Parathyroid adenoma (tissue), 2 donors: ENCODE measurements at regions not wholly inside any gene's neighbourhood (a gene's known extent, or its start where the extent isn't known, plus 50 kb on each side); places are given as distances from the start of the nearest gene placed in this dataset.

Experiments used
- H2AFZ ChIP-seq: fragments of 300-600 bp; sonication (generic); one replicate; pipeline ENCODE4 v1.7.0; 2017; ENCODE audit warnings: antibody characterized with exemption, mild to moderate bottlenecking
- H3K27ac ChIP-seq: fragments of 300-600 bp; sonication (generic); one replicate; pipeline ENCODE4 v1.7.0; 2017
- H3K27me3 ChIP-seq: fragments of 300-600 bp; sonication (generic); one replicate; pipeline ENCODE4 v1.7.0; 2017; ENCODE audit warnings: low read length; ENCODE audit not compliant: control insufficient read depth, insufficient read depth
- H3K36me3 ChIP-seq: fragments of 300-600 bp; sonication (generic); one replicate; pipeline ENCODE4 v1.7.0; 2017; ENCODE audit warnings: low read length; ENCODE audit not compliant: control insufficient read depth, insufficient read depth
- H3K4me1 ChIP-seq: fragments of 300-600 bp; sonication (generic); one replicate; pipeline ENCODE4 v1.7.0; 2017; ENCODE audit warnings: control low read depth
- H3K4me2 ChIP-seq: fragments of 300-600 bp; sonication (generic); one replicate; pipeline ENCODE4 v1.7.0; 2017; ENCODE audit warnings: low read length
- H3K4me3 ChIP-seq: fragments of 300-600 bp; sonication (generic); one replicate; pipeline ENCODE4 v1.7.0; 2017; ENCODE audit warnings: low read depth, low read length
- H3K79me2 ChIP-seq: fragments of 300-600 bp; sonication (generic); one replicate; pipeline ENCODE4 v1.7.0; 2017; ENCODE audit warnings: control low read depth
- H3K9ac ChIP-seq: fragments of 300-600 bp; sonication (generic); one replicate; pipeline ENCODE4 v1.7.0; 2017; ENCODE audit warnings: mild to moderate bottlenecking
- H3K9me3 ChIP-seq: fragments of 300-600 bp; sonication (generic); one replicate; pipeline ENCODE4 v1.7.0; 2017; ENCODE audit warnings: low read length; ENCODE audit not compliant: control insufficient read depth
- TF ChIP-seq, protein P1 (sequence below): fragments of 300-600 bp; sonication (generic); IDR thresholded peaks from one replicate; pipeline ENCODE4 v1.7.0; 2017; ENCODE audit warnings: antibody characterized with exemption, mild to moderate bottlenecking
- donor health status: primary hyperparathyroidism.

DNA sequence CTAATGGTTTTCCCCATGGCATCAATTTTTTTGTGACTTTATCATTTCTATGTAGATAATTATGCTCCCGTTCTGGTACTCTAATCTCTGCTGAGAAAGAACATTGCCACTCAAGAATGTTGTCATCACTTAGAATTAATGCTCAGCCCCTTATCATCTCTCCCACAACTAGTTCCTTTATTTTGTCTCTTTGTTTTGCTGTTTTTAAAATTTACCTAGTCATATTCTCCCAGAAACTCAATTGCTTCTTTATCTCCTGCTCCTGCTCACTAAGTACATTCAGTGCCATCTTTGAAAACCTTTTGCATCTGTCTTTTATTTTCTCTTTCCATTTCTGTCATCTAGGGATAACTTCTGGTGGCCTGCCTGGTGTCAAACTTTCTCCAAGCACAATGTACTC lies 324.9 kb upstream of the MTPN start:
- no peaks in the 10 kb centered on the region for H3K4me1 ChIP-seq
- no peak overlapping the region for H3K27ac ChIP-seq
- no peak overlapping the region for H3K9ac ChIP-seq
- TF ChIP-seq, protein P1, sequence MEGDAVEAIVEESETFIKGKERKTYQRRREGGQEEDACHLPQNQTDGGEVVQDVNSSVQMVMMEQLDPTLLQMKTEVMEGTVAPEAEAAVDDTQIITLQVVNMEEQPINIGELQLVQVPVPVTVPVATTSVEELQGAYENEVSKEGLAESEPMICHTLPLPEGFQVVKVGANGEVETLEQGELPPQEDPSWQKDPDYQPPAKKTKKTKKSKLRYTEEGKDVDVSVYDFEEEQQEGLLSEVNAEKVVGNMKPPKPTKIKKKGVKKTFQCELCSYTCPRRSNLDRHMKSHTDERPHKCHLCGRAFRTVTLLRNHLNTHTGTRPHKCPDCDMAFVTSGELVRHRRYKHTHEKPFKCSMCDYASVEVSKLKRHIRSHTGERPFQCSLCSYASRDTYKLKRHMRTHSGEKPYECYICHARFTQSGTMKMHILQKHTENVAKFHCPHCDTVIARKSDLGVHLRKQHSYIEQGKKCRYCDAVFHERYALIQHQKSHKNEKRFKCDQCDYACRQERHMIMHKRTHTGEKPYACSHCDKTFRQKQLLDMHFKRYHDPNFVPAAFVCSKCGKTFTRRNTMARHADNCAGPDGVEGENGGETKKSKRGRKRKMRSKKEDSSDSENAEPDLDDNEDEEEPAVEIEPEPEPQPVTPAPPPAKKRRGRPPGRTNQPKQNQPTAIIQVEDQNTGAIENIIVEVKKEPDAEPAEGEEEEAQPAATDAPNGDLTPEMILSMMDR = no peak
- no peak overlapping the region for H3K4me2 ChIP-seq
- no peaks in the 10 kb centered on the region for H3K36me3 ChIP-seq
- no peaks in the 10 kb centered on the region for H3K27me3 ChIP-seq
- no peak overlapping the region for H2AFZ ChIP-seq
- H3K79me2 ChIP-seq = no peaks in the 10 kb centered on the region
- H3K9me3 ChIP-seq = peaks cover 8% of the 10 kb centered on the region
- H3K4me3 ChIP-seq = no peak overlapping the region

DNA sequence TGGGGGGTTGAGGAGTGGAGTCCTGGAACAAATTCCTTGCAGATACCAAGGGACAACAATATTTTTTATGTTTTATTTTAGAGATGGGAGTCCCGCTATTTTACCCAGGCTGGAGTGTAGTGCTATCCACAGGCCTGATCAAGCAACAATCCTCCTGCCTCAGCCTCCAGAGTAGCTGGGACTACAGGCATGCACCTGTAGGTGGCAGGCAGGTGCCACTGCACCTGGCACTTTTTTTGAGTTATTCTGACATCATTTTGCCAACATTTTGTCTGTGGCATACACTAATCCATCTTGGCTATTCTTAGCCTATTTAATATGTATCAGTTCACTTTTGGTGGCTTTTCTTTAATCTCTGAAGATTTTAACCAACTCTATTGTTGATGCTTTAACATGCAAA lies 317.8 kb upstream of the MTPN start:
- Histone ChIP-seq H3K79me2 (no peaks in the 10 kb centered on the region), H3K27ac (no peak overlapping the region), H2AFZ (no peak overlapping the region), H3K36me3 (no peaks in the 10 kb centered on the region), H3K9ac (no peak overlapping the region), H3K4me1 (no peaks in the 10 kb centered on the region), H3K4me3 (no peak overlapping the region), H3K9me3 (no peaks in the 10 kb centered on the region), H3K4me2 (no peak overlapping the region), H3K27me3 (no peaks in the 10 kb centered on the region)
- TF ChIP-seq, protein P1 = no peak

DNA sequence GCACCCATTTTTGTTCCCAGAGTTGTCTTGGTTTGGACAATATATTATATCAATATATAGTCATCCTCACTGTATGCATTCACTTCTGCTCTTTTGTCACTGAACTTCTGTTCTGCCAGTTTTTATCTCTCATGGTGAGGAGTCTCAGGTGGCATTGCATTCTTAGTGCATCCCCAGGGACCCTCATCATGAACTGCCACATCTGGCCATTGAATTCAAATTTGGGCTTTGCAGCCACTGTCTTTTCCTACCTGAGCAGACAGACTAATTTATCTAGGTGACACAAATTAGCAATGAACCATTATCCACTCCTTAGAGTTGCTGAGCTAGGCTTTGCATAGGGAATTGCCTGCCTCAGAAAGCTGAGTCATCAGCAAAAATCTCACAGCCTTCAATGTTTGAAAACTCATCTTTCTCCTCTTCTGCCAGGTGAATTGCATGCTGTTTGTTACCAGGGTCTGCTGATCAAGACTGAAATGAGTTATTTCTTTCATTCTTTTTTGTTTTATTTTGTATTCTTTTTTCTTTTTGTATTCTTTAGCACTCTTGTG lies 316.8 kb upstream of the MTPN start:
- H3K9me3 ChIP-seq = no peaks in the 10 kb centered on the region
- no peak overlapping the region for H3K9ac ChIP-seq
- H3K27me3 ChIP-seq = no peaks in the 10 kb centered on the region
- no peaks in the 10 kb centered on the region for H3K79me2 ChIP-seq
- H3K36me3 ChIP-seq = no peaks in the 10 kb centered on the region
- H3K4me1 ChIP-seq = no peaks in the 10 kb centered on the region
- H3K4me2 ChIP-seq = no peak overlapping the region
- H2AFZ ChIP-seq = no peak overlapping the region
- H3K27ac ChIP-seq = no peak overlapping the region
- H3K4me3 ChIP-seq = no peak overlapping the region
- TF ChIP-seq, protein P1 = no peak

DNA sequence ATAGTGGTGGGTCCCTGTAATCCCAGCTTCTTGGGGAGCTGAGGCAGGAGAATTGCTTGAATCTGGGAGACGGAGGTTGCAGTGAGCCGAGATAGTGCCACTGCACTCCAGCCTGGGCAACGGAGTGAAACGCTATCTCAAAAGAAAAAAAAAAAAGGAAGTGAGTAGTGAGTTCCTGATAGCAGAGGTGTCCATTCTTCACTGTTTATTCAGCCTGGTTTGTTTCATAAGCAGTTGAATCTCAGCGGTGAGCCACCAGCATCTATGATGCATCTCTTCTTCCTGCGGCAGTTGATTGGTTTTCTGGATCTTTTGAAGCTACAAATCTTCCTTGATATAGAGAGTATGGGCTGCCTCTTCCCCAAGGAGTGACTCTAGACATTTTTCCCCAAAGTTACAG lies 316.1 kb upstream of the MTPN start:
- Histone ChIP-seq H3K4me3 (no peak overlapping the region), H3K79me2 (no peaks in the 10 kb centered on the region), H3K4me2 (no peak overlapping the region), H2AFZ (no peak overlapping the region), H3K27me3 (no peaks in the 10 kb centered on the region), H3K9me3 (no peaks in the 10 kb centered on the region), H3K9ac (no peak overlapping the region), H3K4me1 (no peaks in the 10 kb centered on the region), H3K27ac (no peak overlapping the region), H3K36me3 (no peaks in the 10 kb centered on the region)
- TF ChIP-seq, protein P1 = no peak

DNA sequence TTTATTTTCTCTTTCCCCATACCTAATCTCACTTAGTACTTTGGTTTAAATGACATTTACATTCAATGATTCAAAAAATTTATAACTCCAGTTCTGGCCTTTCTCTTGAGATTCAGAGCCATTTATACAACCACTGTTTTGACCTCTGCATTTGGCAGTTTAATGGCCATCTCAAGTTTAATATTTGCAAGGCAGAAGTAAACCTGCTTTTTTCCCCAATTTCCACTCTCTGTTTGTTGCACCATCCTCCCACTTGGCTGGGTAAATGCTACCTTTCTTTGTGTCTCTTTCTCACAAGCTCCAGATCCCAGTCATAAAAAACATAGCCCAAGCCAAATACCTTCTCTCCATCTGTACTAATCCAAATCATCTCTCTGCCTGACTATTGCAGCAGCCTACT lies 315.2 kb upstream of the MTPN start:
- H3K4me2 ChIP-seq = no peak overlapping the region

More for the DNA sequence above, 315.2 kb upstream of the MTPN start:
- Histone ChIP-seq H3K27ac (no peak overlapping the region), H3K36me3 (no peaks in the 10 kb centered on the region), H3K9me3 (no peaks in the 10 kb centered on the region), H3K79me2 (no peaks in the 10 kb centered on the region), H3K9ac (no peak overlapping the region), H3K27me3 (no peaks in the 10 kb centered on the region), H3K4me3 (no peak overlapping the region), H2AFZ (no peak overlapping the region), H3K4me1 (no peaks in the 10 kb centered on the region)
- TF ChIP-seq, protein P1 = no peak
